Smooth muscle cell (in vitro differentiated cells): ENCODE measurements at regions not wholly inside any gene's neighbourhood (a gene's known extent, or its start where the extent isn't known, plus 50 kb on each side); places are given as distances from the start of the nearest gene placed in this dataset.

Experiments
- DNase-seq: peaks from one replicate; lab custom pipeline; 2025; ENCODE audit not compliant: unreplicated experiment; lab: John Stamatoyannopoulos, UW
- H2AFZ ChIP-seq: fragments of 200-600 bp; sonication (generic); 2 replicates; pipeline ENCODE4 v1.6.0; 2016; ENCODE audit warnings: antibody characterized with exemption, low read depth, mild to moderate bottlenecking
- H3F3A ChIP-seq: fragments of 200-600 bp; sonication (generic); 2 replicates; pipeline ENCODE4 v1.6.0; 2017; ENCODE audit warnings: antibody characterized with exemption, low read depth
- H3K27ac ChIP-seq: fragments of 200-600 bp; sonication (generic); 2 replicates; pipeline ENCODE4 v1.5.1; 2016; ENCODE audit warnings: low read depth, mild to moderate bottlenecking
- H3K27me3 ChIP-seq: fragments of 200-600 bp; sonication (generic); 2 replicates; pipeline ENCODE4 v1.6.1; 2016; ENCODE audit warnings: low read depth, mild to moderate bottlenecking
- H3K36me3 ChIP-seq: fragments of 200-600 bp; sonication (generic); 2 replicates; pipeline ENCODE4 v1.5.1; 2016; ENCODE audit warnings: low read depth
- H3K4me1 ChIP-seq: fragments of 200-600 bp; sonication (generic); 2 replicates; pipeline ENCODE4 v1.5.1; 2016; ENCODE audit warnings: low read depth
- H3K4me2 ChIP-seq: fragments of 200-600 bp; sonication (generic); 2 replicates; pipeline ENCODE4 v1.6.0; 2016; ENCODE audit warnings: mild to moderate bottlenecking
- H3K4me3 ChIP-seq: fragments of 200-600 bp; sonication (generic); 2 replicates; pipeline ENCODE4 v1.5.1; 2016; ENCODE audit warnings: mild to moderate bottlenecking
- H3K79me2 ChIP-seq: fragments of 200-600 bp; sonication (generic); 2 replicates; pipeline ENCODE4 v1.6.0; 2016; ENCODE audit warnings: low read depth, mild to moderate bottlenecking
- H3K9ac ChIP-seq: fragments of 200-600 bp; sonication (generic); 2 replicates; pipeline ENCODE4 v1.6.0; 2016; ENCODE audit warnings: low read depth
- H3K9me3 ChIP-seq: fragments of 200-600 bp; sonication (generic); replicated peaks from 2 replicates; pipeline ENCODE4 v1.5.1; 2016; ENCODE audit warnings: low read depth
- H4K20me1 ChIP-seq: fragments of 200-600 bp; sonication (generic); 2 replicates; pipeline ENCODE4 v1.6.0; 2016; ENCODE audit warnings: low read depth
- CTCF ChIP-seq: fragments of 200-600 bp; sonication (generic); IDR thresholded peaks from 2 replicates; pipeline ENCODE4 v1.5.1; 2017; ENCODE audit warnings: borderline replicate concordance, mild to moderate bottlenecking, antibody characterized with exemption; ENCODE audit not compliant: insufficient read depth, poor library complexity, severe bottlenecking
- WGBS: methylation state at CpG from one replicate; pipeline ENCODE4 v1.1.7; 2016; ENCODE audit warnings: low lambda C conversion rate; 5-methylcytosine and 5-hydroxymethylcytosine counted together

- Histone ChIP-seq H3K27me3 (no peaks in the 10 kb centered on the region), H3K9ac (no peak overlapping the region), H3K4me3 (no peak overlapping the region), H3K4me1 (no peaks in the 10 kb centered on the region), H3F3A (no peaks in the 10 kb centered on the region), H3K9me3 (no peaks in the 10 kb centered on the region), H4K20me1 (no peaks in the 10 kb centered on the region), H3K36me3 (no peaks in the 10 kb centered on the region), H3K4me2 (no peak overlapping the region), H3K27ac (no peak overlapping the region), H3K79me2 (no peaks in the 10 kb centered on the region), H2AFZ (no peak overlapping the region)
- 44% methylated on average over 2 of the region's 2 CpGs for WGBS
- no peak for DNase-seq
- TF ChIP-seq CTCF = no peak
Measured at GRCh38 chr18:77501266-77501665, 251.6 kb downstream of the GALR1 start.

GRCh38 chr18:77505499-77505898 lies 255.9 kb downstream of the GALR1 start:
- Histone ChIP-seq H3K27ac (no peak overlapping the region), H3K4me1 (no peaks in the 10 kb centered on the region), H3K36me3 (no peaks in the 10 kb centered on the region), H3K4me2 (no peak overlapping the region), H3K4me3 (no peak overlapping the region), H3F3A (no peaks in the 10 kb centered on the region), H3K79me2 (no peaks in the 10 kb centered on the region), H2AFZ (no peak overlapping the region), H3K9me3 (no peaks in the 10 kb centered on the region), H4K20me1 (no peaks in the 10 kb centered on the region), H3K27me3 (no peaks in the 10 kb centered on the region), H3K9ac (no peak overlapping the region)
- DNase-seq = no peak
- WGBS = 91% methylated on average over 1 of the region's 1 CpG
- TF ChIP-seq CTCF = no peak

GRCh38 chr18:77512152-77512551 lies 262.5 kb downstream of the GALR1 start:
- Histone ChIP-seq H2AFZ (no peak overlapping the region), H3K9ac (no peak overlapping the region), H3K79me2 (no peaks in the 10 kb centered on the region), H3F3A (no peaks in the 10 kb centered on the region), H3K4me3 (no peak overlapping the region), H3K27me3 (no peaks in the 10 kb centered on the region), H3K4me2 (no peak overlapping the region), H3K36me3 (no peaks in the 10 kb centered on the region), H3K27ac (no peak overlapping the region), H4K20me1 (no peaks in the 10 kb centered on the region), H3K9me3 (no peaks in the 10 kb centered on the region), H3K4me1 (no peaks in the 10 kb centered on the region)
- no peak for TF ChIP-seq CTCF
- 89% methylated on average over 5 of the region's 5 CpGs for WGBS
- DNase-seq = no peak

- TF ChIP-seq CTCF = no peak
- Histone ChIP-seq H4K20me1 (no peaks in the 10 kb centered on the region), H3K79me2 (no peaks in the 10 kb centered on the region), H3F3A (no peaks in the 10 kb centered on the region), H3K9ac (no peak overlapping the region), H3K4me2 (no peak overlapping the region), H3K36me3 (no peaks in the 10 kb centered on the region), H3K4me1 (no peaks in the 10 kb centered on the region), H3K27ac (no peak overlapping the region), H3K4me3 (no peak overlapping the region), H3K27me3 (no peaks in the 10 kb centered on the region), H2AFZ (no peak overlapping the region), H3K9me3 (no peaks in the 10 kb centered on the region)
- no peak for DNase-seq
- WGBS = 95% methylated on average over 24 of the region's 25 CpGs
Measured at GRCh38 chr18:77517901-77518300, 268.3 kb downstream of the GALR1 start.
